ENCODE measurements at regions not wholly inside any gene's neighbourhood (a gene's known extent, or its start where the extent isn't known, plus 50 kb on each side); places are given as distances from the start of the nearest gene placed in this dataset.
A peak's percentile ranks its signal among the peaks of the same experiment; 100 is the strongest.

DNA sequence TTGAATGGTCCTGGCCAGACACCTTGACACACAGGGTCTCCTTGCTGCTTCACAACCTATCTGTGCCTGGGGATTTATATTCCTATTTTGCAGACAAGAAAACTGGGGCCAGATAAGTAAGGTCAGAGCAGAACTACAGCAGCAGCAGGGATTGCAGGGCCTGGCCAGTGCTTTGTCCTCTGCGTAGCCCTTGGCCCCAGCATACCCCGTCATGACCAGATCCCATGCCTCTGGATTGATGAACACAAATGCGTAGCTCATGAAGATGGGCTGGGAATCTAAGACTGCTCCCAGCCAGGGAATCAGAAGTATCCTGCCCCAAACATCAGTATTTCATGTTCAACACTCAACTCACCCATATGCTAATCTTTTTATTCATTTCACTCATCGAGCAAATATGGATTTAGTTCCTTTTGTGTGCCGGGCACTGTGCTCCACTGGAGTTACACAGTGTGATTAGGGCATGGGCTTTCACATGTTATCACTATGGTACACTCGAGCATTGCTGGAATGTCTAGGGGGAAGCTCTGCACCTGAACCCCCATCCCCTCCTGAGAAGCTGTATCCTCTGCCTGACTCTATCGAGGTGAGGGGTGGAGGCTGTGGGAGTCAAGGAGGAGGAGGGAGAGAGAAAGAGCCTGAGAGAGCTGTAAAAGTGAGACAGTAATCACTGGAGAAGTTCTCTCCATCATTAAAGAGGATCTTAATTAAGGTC, 143.3 kb downstream of the CYP26B1 start:
- no peak for DNase-seq (ENCODE audit: low read depth)

DNA sequence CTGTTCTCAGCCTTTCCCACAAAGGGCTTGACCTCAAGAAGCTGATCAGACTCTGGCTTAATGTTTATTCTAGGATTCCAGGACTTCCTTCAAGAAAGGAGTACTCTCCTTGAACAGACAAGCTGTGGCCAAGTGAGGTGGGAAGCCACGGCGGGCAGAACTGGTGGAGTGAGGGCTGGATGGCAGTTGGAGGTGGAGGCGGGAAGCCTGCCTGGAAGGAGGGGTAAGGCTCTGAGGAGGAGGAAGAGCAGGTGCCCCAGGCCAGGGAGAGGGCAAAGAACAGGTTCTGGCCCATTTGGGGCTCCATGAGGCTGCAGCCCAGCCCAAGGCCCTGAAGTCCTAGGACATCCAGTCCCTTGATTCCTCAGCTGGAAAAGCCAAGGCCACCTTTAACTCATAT, 143.9 kb downstream of the CYP26B1 start:
- DNase-seq (ENCODE audit: low read depth) = no peak

DNA sequence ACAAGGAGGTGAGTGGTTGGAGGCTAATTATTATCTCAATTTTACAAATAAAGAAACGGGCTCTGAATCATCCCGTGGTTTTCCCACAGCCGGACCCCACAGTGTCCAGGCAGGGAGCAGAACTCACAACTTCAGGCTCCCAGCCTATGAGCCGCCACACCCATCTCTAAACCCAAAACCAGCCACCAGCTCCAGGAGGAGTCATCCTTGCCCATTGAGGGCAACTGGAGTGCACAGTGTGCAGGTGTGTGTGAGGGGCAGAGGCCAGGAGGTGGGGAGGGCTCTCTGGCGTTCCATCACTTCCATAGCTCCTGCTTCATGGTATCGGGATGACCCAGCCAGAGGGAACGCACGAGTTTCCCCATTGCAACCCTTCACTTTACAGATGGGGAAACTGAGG, 144.5 kb downstream of the CYP26B1 start:
- DNase-seq (ENCODE audit: low read depth) = no peak

DNA sequence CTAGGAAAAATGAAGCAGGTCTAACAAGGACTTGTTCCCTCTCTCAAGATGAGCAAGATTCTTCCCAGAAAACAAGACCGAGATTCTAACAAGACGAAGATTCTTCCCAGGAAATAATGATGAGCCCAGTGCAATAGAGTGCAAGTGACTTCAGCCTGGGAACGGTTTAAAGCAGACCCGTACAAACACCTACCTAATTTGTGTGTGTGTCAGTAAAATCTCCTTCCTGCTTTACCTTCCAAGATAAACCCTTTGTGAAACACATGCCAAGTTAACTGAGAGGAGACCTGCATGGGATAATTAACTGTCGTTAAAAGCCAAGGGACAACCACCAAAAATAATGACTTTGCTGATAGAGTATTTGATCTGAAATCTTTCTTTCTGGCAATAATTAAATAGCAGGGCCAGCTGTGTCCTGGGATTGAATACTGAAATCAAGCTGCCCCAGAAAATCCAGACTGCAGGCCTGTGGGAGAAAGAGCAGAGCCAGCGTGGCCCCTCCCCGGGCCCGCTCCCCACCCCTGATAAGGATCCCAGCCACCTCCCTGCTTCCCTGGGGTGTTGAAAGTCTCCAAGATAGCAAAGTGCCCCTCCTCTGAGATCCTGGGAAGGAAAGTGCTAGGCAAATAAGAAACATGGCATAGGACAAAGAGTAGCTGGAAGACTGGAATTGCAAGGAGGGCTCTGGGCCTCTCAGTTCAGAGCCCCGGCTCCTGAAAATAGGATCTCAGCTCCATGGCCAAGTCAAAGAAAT, 145.5 kb downstream of the CYP26B1 start:
- DNase-seq (ENCODE audit: low read depth) = no peak

DNA sequence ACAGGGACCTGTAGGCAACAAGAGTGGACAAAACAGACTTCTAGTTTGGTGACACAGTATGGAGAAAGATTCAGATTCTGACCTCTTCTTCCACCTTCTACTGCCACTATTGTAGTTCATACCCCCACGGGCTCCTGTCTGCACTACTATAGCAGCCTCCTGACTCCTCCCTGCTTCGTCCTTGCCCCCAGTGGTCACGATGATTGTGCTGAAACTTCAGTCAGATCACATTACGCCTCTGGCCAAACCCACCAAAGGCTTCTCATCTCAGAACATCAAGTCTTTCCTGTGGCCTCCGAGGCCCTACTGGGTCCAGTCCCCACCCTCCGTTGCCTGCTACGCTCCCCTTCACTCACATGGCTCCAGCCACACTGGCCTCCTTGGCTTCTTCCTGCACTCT, 147.6 kb downstream of the CYP26B1 start:
- DNase-seq (ENCODE audit: low read depth) = no peak

DNA sequence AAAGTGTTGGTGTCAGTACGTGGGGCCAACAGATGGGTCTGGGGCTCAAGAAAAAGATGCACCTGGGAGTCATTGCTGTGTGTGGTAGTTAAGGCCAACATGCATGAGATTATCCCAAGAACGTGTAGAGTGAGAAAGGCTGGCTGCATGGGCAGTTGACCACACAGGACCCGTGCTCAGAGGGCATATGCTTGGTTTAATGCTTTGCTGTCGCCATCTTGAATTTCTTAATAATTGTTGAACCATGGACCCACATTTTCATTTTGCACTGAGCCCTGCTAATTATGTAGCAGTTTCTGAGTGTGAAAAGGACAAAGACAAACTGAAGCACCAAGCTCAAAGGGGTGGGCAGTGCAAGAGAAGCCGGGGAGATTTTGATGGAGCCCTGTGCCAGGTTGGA, 148.1 kb downstream of the CYP26B1 start:
- DNase-seq (ENCODE audit: low read depth) = no peak

DNA sequence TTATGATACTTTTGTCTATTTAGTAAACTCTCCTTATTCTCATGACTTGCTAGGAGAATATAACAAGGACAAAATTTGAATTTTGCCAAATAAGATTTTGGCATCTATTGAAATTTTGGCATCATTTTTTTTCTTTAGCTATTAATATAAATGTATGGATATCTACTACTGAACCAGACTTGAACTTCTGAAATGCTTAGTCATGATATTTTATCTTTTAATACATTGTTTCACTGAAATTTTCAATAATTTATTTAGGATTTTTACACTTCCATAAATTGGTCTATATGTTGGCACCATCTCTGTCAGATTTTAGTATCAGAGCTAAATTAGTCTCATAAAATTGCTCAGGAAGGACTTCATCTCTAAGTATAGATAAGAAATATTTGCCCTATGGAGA, 149.8 kb downstream of the CYP26B1 start:
- no peak for DNase-seq (ENCODE audit: low read depth)

DNA sequence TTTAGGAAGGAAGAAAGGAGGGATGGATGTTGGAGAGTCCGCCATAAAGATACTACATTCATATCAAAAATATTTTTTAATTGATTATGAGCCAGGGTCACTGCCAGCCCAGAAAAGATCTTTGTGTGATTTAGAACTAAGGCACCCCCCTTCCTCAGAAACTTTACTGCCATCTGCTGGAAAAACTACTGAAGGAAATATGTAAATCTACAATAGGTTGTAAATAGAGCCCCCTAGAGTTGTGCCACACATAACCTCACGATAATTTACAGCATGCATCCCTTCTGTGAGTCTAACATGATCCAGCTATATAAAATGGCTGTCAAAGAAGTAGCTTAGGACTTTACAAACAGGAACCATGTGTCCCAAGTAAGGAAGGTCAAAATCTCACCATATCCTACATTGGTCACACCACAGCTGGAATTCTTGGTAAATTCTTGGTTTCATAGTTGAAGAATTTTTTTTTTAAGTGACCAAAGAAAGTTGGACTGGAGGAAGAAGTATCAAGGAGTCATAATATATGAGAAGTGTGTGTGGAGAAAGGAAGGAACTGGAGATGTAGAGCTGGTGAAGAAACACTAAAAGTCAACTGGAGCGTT, 152.5 kb downstream of the CYP26B1 start:
- DNase-seq (ENCODE audit: low read depth) = peak; percentile 63

DNA sequence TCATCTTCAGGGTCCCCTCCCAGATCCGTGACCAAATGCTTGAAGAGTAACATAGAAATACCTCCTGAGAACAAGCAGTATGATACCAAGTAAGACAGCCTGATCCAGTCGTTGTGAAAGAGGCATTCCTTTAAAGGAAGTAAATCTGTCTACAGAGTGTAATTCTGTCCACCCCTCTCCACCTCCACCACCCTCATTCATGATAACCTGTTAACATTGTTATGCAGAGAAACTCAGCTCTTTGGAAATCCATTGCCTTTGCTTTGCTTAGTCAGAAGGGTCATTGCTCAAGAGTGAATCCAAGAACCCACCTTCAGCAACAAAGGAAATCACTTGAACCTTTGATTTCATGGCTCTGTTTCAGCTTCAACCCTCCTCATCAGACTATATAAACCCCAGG, 155.6 kb downstream of the CYP26B1 start:
- DNase-seq (ENCODE audit: low read depth) = no peak

DNA sequence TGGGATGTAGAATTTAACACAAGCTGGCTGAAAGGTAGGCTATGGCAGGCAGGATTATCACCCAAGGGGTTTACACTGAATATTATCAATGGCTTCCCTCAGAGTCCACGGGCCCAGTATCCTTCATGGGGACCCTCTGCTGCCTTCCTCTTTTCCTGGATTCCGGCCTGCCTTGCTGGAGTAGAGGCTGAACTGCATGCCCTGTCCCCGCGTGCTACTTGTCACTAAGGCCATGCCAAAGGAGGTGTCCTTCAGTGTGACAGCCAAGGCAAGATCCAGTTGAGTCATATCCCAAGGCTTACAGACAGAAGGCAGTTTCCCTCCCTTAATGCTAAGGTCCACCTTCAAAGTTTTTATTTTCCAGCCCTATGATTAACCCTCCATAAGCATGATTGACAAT, 156.3 kb downstream of the CYP26B1 start:
- DNase-seq (ENCODE audit: low read depth) = no peak

DNA sequence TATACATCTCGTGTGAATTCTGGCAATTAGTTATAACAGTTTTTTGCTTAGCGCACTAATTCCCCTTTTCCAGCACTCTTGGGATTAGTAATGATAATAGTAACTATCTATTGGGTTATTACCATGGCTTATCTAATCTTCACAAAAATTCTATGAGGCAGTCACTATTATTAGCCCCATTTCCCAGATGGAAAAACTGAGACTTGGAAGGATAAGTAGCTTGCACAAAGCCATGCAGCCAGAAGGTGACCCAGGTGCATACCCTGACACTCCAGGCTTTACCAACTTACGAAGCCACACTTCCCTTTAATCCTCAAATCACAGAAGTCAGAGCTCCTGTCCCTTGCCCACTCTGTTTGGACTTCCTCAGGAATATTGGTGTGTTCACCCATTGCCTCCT, 156.8 kb downstream of the CYP26B1 start:
- DNase-seq (ENCODE audit: low read depth) = no peak

DNA sequence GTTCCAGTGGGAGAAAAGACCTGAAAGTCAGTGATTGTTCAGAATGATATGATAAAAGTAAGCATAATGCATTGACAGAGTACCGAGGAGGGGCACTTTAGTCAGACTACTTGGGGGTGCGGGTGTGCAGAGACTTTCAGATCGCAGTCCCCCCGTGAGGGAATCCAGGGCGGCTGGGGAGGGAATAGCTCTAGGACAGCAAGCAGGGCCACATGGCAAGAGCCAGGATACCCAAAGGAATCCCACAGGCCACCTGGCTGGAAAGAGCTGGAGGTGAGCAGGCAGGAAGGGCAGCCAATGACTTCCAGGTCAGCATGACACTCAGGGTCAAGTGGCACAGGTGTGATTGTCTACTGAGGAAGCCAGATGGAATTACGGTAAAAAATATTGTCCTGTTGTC, 157.5 kb downstream of the CYP26B1 start:
- DNase-seq (ENCODE audit: low read depth) = no peak

DNA sequence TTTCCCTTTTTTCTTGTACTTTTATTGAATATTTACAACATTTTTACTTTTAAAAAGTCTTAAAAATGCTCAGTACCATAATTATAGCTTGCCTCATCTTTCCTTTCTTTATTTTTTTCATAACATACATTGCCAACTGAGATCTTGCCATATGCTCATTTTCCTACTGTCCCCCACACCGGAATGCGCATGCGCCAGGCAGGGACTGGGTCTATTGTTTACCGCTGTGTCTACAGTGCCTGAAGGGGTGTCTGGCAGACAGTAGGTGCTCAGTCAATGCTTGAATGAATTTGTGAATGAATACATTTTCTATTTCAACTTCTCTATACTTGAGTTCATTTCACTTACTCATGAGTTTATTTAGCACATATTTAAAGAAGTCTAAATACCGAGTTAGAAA, 158.0 kb downstream of the CYP26B1 start:
- DNase-seq (ENCODE audit: low read depth) = no peak

DNA sequence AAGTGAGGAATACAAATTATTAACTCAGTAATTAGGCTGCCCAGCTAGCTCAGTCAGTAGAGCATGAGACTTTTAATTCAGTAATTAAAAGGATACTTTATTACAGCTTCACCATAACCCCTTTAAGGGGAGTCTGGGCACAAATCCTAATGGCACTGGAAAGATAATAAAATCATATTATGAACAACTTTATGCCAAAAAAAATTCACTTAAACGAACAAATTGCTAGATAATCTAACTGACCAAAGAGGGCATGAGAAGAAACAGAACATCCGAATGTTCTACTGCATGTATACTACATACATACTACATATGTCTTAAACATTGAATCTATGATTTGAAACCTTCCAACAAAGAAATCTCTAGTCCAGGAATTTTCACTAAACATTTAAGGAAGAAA, 159.5 kb downstream of the CYP26B1 start:
- DNase-seq (ENCODE audit: low read depth) = no peak

DNA sequence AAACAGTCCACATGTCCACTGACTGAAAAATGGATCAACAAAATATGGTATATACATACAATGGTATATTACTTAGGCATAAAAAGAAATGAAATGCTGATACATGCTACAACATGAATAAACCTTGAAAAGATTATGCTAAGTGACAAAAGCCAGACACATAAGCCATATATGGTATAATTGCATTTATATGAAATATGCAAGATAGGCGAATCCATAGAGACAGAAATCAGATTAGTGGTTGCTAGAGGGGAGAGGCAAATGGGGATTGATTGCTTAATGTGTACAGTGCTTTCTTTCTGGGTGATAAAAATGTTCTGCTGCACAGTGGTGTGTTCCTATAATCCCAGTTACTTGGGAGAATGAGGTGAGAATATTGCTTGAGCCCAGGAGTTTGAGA, 171.0 kb downstream of the CYP26B1 start:
- DNase-seq (ENCODE audit: low read depth) = no peak

DNA sequence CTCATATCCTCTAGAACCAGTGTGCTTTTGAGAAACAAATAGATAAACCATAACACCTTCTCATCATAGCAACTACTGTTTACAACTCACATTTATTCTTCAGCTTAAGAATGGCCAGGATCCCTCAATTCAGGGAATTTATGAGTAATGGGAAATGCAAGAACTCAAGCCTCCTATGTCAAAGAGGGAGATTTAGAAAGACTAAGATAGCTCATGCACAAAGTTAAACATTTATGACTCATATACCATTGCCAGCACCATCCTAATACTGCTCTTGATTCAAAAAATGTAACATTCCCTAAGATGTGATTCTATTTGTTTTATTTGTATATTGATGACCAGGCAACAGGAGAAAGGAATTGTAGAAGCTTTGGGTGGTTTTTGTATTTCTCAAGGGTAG, 172.8 kb downstream of the CYP26B1 start:
- DNase-seq (ENCODE audit: low read depth) = peak; percentile 56

DNA sequence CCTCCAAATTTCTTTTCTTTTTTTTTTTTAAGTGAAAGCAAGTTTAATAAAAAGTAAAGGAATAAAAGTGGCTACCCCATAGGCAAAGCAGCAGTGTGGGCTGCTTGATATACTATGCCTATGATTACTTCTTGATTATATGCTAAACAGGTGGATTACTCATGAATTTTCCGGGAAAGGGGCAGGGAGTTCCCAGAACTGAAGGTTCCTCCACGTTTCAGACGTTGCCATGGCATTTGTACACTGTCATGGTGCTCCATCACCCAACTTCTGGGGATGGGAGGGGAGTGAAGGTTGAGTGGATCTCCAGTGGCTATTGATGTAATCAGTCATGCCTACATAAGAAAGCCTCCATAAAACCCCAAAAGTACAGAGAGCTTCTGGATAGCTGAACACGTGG, 176.2 kb downstream of the CYP26B1 start:
- no peak for DNase-seq (ENCODE audit: low read depth)

DNA sequence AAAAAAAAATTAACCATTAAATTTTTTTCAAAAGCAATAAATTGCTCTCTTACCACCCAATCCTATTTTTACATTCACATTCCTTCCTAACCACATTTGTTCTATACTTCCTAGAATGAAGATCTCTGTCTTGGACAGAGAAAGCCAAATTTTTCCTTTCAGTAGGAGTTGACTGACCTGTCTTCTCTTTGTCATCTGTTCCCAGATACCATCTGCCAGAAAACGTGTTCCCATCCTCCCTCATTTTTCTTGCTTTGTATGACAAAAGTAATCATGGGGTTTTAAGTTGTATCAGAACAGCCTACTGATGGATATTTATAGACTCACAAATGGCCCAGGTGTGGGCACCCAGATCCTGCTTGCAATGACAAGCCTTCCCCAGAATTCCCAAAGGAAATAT, 182.1 kb downstream of the CYP26B1 start:
- peak; percentile 27 for DNase-seq (ENCODE audit: low read depth)

DNA sequence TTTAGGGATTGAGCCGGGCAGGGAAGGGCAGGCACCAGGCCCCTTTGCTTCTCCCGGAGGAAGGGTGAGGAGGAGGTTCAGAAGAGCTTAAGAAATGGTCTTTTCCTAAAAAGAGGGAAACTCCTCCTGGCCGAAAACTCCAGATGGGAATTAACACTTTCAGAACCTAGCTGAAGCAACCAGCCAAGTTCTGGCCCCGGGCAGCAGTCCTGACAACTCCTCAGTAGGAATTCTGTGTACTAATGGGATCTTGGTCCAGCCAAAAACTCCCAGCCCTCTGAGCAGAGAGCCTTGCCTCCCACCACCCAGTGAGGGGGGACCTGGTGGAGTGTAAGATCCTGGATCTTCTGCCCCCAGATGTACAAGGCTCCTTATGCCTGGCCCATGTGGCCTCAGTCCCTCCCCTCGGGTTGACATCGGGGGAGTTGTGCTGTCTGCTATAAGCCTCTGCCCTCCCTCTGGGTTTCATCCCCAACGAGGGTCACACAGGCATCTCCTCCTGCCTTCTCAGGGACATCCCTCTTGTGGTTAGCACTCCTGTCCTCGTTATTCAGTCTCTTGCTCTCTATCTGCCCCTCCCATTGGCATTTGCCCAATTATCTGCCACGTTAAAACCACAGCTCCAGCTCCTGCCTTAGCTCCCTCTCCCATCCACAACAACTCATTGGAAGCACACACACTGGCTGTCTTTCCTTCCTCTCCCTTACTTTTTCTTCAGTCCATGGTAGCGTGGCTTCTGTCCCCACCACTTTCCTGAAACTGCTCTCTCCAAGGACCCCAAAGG, 184.6 kb downstream of the CYP26B1 start:
- peak; percentile 31 for DNase-seq (ENCODE audit: low read depth)

DNA sequence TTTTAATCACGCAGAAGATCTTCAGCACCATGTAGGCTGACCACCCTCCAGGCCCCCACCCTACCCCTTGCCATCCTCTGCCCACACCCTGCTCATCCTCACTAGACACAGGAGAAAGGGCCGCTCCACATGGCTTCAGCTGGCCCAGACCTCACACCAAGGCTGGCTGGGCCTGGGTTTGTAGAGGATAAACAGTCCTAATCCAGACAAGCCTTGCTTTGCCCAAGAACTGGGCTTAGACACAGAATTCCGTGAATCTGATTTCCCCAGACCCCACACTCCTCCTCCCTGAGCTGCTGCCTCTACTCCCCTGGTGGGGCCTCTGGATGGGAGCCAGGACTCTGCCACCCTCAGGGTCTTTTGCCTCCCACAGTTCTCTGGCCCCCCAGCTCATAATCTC, 185.3 kb downstream of the CYP26B1 start:
- DNase-seq (ENCODE audit: low read depth) = no peak

DNA sequence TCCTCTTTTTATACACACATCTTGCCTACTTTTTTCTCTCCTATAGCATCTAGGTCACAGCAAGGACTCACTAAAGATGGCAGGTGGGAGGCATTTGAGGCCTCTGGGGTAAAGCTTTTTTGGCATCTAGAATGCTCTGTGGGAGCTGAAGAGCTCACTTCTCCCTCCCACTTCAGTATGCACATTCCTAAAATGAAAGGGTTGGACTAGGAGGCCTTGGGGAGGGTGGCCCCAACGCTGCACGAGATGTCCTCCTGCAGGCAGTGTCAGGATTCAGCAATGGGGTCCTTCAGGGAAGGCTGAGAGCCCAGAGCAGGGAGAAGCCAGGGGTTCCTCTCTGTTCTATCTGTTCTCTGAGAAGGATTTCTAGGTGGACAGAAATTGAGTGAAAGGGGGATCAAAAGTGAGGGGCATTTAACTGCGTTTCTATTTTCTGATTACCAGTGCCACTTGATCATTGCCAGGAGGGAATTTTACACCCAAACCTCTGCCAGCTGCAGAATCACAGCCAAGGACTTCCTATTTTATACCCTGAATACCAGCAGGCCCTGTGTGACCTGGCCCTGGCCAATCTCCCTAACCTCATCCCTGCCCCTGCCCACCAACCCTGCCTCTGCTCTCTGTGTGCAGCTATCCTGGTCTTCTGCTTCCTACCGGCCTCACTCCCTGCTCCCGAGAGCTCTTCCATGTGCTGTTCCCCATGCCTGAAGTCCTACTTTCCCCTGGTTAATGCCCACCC, 186.2 kb downstream of the CYP26B1 start:
- DNase-seq (ENCODE audit: low read depth) = no peak

DNA sequence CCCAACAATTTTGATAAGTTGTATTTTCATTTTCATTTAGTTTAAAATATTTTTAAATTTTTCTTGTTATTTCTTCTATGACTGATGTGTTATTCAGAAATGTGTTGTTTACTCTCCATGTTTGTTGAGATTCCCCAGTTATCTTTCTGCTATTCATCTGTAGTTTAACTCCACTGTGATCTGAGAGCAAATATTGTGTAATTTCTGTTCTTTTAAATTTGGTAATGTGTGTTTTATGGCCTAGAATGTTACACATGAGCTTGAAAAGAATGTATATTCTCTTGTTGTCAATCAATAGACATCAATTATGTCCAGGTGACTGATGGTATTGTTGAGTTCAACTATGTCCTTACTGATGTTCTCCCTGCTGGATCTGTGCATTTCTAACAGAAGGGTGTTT, 188.2 kb downstream of the CYP26B1 start:
- DNase-seq (ENCODE audit: low read depth) = no peak
